NCI-H146 treated with DMSO at 0.1 percent for 48 hours (cell line): ENCODE measurements at regions not wholly inside any gene's neighbourhood (a gene's known extent, or its start where the extent isn't known, plus 50 kb on each side); places are given as distances from the start of the nearest gene placed in this dataset.

Source experiments
- DNase-seq: peaks from one replicate; lab custom pipeline; 2025; ENCODE audit not compliant: unreplicated experiment; lab: John Stamatoyannopoulos, UW

DNA sequence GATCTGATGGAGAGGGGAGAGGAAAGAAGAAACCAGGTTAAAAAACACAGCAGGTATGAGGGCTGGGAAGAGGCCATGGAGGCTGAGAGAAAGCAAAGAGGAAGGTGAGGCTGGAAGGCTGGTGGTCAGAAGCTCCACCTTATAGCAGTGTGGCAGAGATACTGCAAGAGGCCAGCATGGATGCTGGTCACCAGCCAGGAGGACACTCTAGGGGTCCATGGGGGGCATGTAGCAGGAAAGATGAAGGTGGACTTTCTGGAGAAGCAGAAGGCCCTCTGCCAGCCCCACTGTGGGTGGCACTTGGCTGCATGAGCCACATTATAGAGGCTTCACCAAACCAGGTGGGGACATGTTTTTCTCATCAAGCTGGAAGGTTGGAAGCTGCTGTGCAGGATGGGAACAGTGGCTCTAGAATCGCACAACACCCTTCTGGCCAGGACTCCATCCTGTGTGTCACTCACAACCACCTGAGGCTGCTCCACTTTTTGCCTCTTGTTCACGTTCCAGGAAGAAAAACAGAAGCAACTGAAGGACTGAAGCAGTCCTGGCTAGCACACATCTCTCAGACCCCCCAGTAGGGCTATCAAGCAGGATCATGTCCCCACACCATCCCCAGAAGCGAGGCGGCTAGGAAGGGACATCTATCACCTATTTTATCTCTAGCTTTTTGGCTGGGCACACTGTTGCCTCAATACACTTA is 587.5 kb upstream of the MGMT start:
- no peak for DNase-seq

DNA sequence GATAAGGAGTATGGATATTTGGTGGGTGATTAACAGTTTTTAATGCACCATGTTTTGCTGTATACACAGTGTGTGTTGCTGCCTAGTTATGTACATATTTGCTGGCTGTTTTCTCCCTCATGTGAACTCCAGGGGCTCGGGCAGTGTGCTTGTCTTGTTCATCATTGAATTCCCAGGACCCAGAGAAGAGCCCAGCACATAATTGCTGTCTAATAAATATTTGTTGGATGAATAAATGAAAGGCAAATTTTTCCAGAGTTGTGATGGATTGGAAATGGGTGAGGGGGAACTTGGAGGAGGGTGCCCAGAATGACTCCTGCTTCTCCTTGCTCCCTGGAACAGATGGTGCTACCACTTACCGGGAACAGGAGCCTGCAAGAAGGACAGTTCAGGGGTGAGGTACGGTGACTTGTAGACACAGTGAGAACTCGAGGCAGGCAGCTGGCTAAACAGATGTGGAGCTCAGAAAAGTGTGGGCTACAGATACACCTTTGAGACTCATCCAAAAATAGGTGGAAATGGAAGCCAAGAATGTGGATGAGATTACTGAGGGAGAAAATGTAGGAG is 586.8 kb upstream of the MGMT start:
- no peak for DNase-seq

GRCh38 chr10:128881086-128881485 is 586.0 kb upstream of the MGMT start:
- no peak for DNase-seq

DNA sequence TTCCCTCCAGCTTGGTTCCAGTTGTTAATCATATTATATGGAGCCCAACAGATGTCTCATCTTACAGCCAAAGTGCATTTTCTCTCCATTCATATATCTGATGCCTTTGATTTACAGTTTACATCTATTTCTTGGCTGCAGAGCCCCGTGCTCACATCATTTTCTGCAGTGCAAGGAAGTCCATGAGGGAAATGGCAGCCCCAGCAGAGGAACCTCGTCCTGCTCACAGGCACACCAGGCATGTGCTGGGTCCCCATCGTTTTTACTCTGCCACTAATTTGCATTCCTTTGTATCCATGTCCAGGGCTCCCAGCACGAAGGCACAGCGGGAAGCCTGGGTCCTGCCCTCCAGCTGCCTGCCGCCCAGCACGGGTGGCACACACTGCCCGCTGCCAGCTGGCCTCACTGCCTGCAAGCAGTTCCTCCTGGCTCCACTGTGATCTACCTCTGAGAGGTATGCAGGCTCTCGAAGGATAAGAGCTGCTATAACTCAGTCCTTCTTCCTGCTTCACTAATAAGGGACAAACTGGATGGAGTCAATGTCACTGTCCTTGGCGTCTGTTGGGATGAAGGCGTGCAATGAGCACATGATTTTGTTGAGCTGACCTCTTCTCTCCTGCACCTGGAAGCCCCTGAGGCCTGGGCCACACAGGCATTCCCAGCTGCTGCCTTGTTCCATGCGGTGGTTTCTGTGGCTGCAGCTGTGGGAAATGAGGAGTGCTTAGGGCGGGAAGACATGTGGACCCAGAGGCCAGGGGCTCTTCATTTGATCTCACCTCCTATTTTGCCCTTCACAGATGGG is 583.6 kb upstream of the MGMT start:
- no peak for DNase-seq

DNA sequence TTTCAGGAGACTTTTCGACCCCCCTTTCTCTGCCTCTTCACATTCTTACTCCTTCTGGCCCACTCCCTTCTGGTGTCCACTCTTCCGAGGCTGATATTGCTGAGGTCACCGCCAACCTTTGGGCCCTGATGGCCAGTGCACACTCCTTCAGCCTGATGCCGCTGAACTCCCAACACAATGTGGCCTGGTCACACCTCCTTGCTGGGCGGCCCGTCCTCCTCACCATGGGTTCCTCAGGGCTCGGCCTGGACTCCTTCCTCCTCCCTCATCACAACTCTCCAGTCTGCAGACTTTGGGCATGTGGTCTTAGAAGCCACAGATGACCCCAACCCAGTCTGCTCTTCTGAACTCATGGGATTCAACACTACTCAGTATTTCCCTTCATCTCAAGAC is 583.0 kb upstream of the MGMT start:
- no peak for DNase-seq

GRCh38 chr10:128884496-128885072 is 582.5 kb upstream of the MGMT start:
- DNase-seq, result no peak

- DNase-seq, result no peak
Measured at GRCh38 chr10:128885573-128886555, 581.2 kb upstream of the MGMT start.

- DNase-seq, result no peak
Measured at GRCh38 chr10:128887856-128888255, 579.2 kb upstream of the MGMT start.

- no peak for DNase-seq
Measured at GRCh38 chr10:128892005-128892404, 575.0 kb upstream of the MGMT start.

GRCh38 chr10:128894641-128895040 is 572.4 kb upstream of the MGMT start:
- DNase-seq, result no peak

GRCh38 chr10:128895473-128895872 is 571.6 kb upstream of the MGMT start:
- no peak for DNase-seq

GRCh38 chr10:128896116-128896795 is 570.8 kb upstream of the MGMT start:
- no peak for DNase-seq

DNA sequence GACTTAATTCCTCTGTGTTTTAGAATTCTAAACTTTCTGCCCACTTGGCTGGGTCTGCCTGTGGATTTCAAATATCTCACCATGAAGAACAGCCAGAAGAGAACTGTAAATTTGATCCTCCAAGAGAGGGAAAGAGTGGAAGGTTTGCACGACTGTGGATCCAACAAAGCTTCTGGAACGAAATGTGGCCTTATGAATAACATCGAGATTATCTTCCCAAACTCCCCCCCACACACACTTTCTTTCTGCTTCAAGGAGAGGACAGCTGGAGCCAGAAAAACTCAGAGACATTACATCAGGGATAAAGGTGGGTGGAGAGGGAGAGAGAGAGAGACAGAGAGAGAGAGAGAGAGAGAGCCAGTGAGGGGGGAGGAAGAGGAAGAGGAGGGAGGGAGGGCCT is 570.1 kb upstream of the MGMT start:
- no peak for DNase-seq

- no peak for DNase-seq
Measured at GRCh38 chr10:128897401-128898129, 569.5 kb upstream of the MGMT start.

- no peak for DNase-seq
Measured at GRCh38 chr10:128898133-128898915, 568.7 kb upstream of the MGMT start.

DNA sequence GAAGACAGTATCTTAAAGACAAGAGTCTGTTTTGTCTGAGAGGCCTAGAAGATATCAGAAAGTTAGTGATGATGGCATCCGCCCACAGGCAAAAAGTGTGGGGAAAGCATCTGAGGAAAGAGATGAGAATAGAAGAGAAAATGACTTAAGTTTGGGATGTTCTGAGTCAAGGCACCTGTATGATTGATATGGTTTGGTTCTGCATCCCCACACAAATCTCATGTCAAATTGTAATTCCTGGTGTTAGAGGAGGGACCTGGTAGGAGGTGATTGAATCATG is 568.2 kb upstream of the MGMT start:
- DNase-seq, result no peak

GRCh38 chr10:128900456-128900855 is 566.6 kb upstream of the MGMT start:
- no peak for DNase-seq

- no peak for DNase-seq
Measured at GRCh38 chr10:128901236-128901635, 565.8 kb upstream of the MGMT start.
